ENCODE measurements at regions not wholly inside any gene's neighbourhood (a gene's known extent, or its start where the extent isn't known, plus 50 kb on each side); places are given as distances from the start of the nearest gene placed in this dataset.

DNA sequence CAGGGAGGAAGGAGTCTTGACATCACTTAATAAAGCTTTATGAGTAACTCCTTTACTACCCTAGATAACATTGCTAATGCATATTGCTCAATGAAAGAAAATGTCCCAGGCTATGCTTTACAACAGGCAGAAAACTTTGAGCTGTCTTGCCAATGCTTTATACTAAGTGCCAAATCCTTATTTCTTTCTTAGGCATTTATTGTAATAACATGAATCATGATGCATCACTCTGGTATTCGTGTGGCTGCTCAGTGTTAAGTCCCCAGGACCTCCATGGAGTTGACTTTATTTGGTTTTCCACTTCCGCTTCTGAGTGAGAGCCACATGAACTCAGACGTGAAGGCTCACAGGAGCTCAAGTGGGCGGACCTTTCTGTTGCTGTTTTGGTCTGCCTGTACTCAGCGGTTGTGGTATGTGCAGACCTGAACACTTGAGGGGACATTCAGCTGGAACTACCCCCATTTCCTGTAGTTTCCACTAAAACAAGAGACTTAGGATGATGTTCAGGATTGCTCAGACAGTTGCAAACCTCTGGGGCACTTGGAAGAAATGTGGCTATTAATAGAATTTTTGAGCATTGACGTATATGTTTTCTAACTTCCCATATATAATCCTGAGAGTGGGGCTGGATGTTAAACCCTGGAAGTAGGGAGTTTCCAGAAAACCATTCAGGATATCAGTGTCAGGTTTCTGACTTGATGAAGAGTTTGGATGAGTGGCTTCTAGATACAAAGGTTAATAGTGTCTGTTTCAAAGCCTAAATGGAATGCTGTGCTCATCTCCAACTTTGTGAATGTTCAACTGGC, 258.6 kb downstream of the MSRB3 start:
- peak; percentile 24 to 65 (median 62) for DNase-seq
- no peak overlapping the region for H3K27ac ChIP-seq (ENCODE audit: low read depth in 1 of 2, low read length in 1 of 2)
- peaks cover 0 to 4% (median 2%) of the 10 kb centered on the region in 4 donors for H3K9me3 ChIP-seq (ENCODE audit: control insufficient read depth in 4 of 4, insufficient read depth in 3 of 4, low read length in 3 of 4)
- TF ChIP-seq, protein P1, sequence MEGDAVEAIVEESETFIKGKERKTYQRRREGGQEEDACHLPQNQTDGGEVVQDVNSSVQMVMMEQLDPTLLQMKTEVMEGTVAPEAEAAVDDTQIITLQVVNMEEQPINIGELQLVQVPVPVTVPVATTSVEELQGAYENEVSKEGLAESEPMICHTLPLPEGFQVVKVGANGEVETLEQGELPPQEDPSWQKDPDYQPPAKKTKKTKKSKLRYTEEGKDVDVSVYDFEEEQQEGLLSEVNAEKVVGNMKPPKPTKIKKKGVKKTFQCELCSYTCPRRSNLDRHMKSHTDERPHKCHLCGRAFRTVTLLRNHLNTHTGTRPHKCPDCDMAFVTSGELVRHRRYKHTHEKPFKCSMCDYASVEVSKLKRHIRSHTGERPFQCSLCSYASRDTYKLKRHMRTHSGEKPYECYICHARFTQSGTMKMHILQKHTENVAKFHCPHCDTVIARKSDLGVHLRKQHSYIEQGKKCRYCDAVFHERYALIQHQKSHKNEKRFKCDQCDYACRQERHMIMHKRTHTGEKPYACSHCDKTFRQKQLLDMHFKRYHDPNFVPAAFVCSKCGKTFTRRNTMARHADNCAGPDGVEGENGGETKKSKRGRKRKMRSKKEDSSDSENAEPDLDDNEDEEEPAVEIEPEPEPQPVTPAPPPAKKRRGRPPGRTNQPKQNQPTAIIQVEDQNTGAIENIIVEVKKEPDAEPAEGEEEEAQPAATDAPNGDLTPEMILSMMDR (IDR thresholded peaks at IDR 0.05; ENCODE audit: control extremely low read depth, extremely low read depth) = no peak
- H3K27me3 ChIP-seq (ENCODE audit: control insufficient read depth in 3 of 3, insufficient read depth in 3 of 3, low read length in 2 of 3) = no peaks in the 10 kb centered on the region
- H3K4me3 ChIP-seq = no peak overlapping the region
- H3K4me1 ChIP-seq (ENCODE audit: control insufficient read depth in 5 of 5, insufficient read depth in 5 of 5, low read length in 5 of 5) = peaks cover 0 to 12% (median 0%) of the 10 kb centered on the region in 5 donors
- no peaks in the 10 kb centered on the region for H3K36me3 ChIP-seq (ENCODE audit: control insufficient read depth in 4 of 4, insufficient read depth in 4 of 4, low read length in 4 of 4)
- WGBS, 2 donors = 49 to 74% methylated on average over 6 of the region's 6 CpGs
- H3K9ac ChIP-seq (ENCODE audit: insufficient read depth in 1 of 2, low read length in 2 of 2) = no peak overlapping the region
- peak; percentile 79 for ATAC-seq (ENCODE audit: insufficient read depth, low FRiP score)

DNA sequence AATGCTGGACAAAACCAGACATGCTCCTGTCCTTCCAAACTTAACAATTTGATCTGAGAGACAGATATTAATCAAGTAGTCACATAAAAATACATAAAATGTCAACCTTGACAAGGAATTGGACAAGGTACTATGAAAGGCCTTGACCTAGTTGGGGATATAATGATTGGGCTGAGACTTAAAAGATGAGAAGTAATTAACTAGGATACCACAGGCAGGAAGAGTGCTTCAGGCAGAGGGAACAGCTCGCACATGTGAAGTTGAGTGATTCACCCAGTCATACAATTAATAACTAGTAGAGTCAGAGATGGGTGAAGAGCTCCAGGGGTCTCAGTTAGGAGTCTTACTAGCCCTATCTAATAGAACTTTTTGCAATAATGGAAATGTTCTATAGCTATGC, 259.5 kb downstream of the MSRB3 start:
- Histone ChIP-seq H3K4me3 (no peak overlapping the region), H3K9ac (ENCODE audit: insufficient read depth in 1 of 2, low read length in 2 of 2) (no peak overlapping the region), H3K27me3 (ENCODE audit: control insufficient read depth in 3 of 3, insufficient read depth in 3 of 3, low read length in 2 of 3) (no peaks in the 10 kb centered on the region), H3K36me3 (ENCODE audit: control insufficient read depth in 4 of 4, insufficient read depth in 4 of 4, low read length in 4 of 4) (no peaks in the 10 kb centered on the region), H3K27ac (ENCODE audit: low read depth in 1 of 2, low read length in 1 of 2) (no peak overlapping the region), H3K9me3 (ENCODE audit: control insufficient read depth in 4 of 4, insufficient read depth in 3 of 4, low read length in 3 of 4) (peaks cover 0 to 4% (median 2%) of the 10 kb centered on the region in 4 donors), H3K4me1 (ENCODE audit: control insufficient read depth in 5 of 5, insufficient read depth in 5 of 5, low read length in 5 of 5) (peaks cover 0 to 12% (median 0%) of the 10 kb centered on the region in 5 donors)
- TF ChIP-seq, protein P1 (IDR thresholded peaks at IDR 0.05; ENCODE audit: control extremely low read depth, extremely low read depth) = no peak
- no peak for DNase-seq
- no peak for ATAC-seq (ENCODE audit: insufficient read depth, low FRiP score)
- 93 to 98% methylated on average over 1 of the region's 1 CpG for WGBS, 2 donors

- Histone ChIP-seq H3K9ac (ENCODE audit: insufficient read depth in 1 of 2, low read length in 2 of 2) (no peak overlapping the region), H3K27ac (ENCODE audit: low read depth in 1 of 2, low read length in 1 of 2) (no peak overlapping the region), H3K4me1 (ENCODE audit: control insufficient read depth in 5 of 5, insufficient read depth in 5 of 5, low read length in 5 of 5) (peaks cover 0 to 7% (median 0%) of the 10 kb centered on the region in 5 donors), H3K27me3 (ENCODE audit: control insufficient read depth in 3 of 3, insufficient read depth in 3 of 3, low read length in 2 of 3) (no peaks in the 10 kb centered on the region), H3K9me3 (ENCODE audit: control insufficient read depth in 4 of 4, insufficient read depth in 3 of 4, low read length in 3 of 4) (peaks cover 0 to 4% (median 2%) of the 10 kb centered on the region in 4 donors), H3K36me3 (ENCODE audit: control insufficient read depth in 4 of 4, insufficient read depth in 4 of 4, low read length in 4 of 4) (no peaks in the 10 kb centered on the region), H3K4me3 (no peak overlapping the region)
- ATAC-seq (ENCODE audit: insufficient read depth, low FRiP score) (peak; percentile 21), DNase-seq (peak in 2 of 3 donors; percentile 57 to 81)
- 69 to 83% methylated on average over 1 of the region's 1 CpG for WGBS, 2 donors
- TF ChIP-seq, protein P1 (IDR thresholded peaks at IDR 0.05; ENCODE audit: control extremely low read depth, extremely low read depth) = no peak
Observed at GRCh38 chr12:65539023-65539422, 260.5 kb downstream of the MSRB3 start.
